ENCODE measurements at regions not wholly inside any gene's neighbourhood (a gene's known extent, or its start where the extent isn't known, plus 50 kb on each side); places are given as distances from the start of the nearest gene placed in this dataset.
A peak's percentile ranks its signal among the peaks of the same experiment; 100 is the strongest.
"Not testable (repeated sequence)": the region's sequence is repeated elsewhere in the genome, so short reads cannot be mapped to it uniquely, and the experiment has no call there.

DNA sequence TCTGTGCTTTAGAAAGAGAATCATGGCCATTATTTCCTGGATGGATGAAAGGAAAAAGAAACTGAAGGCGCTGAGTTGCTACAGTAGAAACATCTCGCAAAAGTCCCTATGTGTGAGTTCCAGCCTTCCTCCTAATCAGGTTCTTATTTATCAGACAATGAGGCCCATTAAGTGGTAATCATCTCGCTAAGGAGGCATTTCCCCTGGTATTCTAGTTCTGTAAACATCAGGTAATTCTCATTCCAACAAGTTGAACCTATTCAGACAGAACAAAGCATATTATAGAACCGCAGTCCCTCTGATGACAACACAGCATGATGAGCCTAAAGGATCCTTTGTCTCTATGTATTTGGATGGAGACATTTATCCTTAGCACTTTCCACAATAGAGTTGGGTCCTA is 205.7 kb upstream of the MAOA start:
- Mint-ChIP-seq H3K9me3 (peaks cover 7 to 34% (median 11%) of the 10 kb centered on the region in 6 donors), H3K4me3 (no peak overlapping the region), H3K4me1 (no peaks in the 10 kb centered on the region), H3K27me3 (ENCODE audit: low read depth in 3 of 3) (peaks cover 0 to 6% (median 2%) of the 10 kb centered on the region in 3 donors), H3K36me3 (peaks cover 0 to 6% (median 0%) of the 10 kb centered on the region in 3 donors), H3K27ac (no peak overlapping the region)
- no peak for DNase-seq

DNA sequence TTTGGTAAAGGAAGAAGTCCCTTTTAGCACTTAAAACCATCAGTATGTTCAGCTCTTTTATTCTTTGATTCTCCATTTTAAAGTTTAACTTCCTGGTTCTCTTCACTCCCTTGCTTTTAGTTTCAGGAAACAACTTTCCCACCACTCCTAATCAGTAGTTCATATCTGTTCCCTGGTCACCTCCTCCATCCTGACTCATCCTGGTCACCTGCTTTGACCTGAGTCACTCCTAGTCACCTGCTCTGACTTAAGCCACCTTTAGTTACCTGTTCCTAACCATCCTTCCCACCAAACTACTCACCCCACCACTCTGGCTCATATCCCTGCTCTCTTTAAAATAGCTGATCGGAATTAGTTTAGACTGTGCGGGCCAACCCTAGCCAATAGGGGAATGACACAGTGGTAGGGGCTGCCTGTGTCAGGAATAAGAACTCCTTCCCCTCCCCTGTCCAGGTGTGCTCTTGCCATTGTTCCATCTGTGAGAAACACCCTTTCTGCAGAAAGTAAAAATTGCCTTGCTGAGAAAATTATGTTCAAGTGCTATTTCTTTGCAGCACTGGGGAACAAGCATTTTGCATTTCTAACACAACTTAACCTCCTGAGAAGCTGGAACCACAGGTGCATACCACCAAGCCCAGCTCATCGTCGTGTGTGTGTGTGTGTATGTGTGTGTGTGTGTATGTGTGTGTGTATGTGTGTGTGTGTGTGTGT is 204.0 kb upstream of the MAOA start:
- Mint-ChIP-seq H3K27me3 (ENCODE audit: low read depth in 3 of 3) (peaks cover 2 to 16% (median 4%) of the 10 kb centered on the region in 3 donors), H3K9me3 (peaks cover 6 to 30% (median 10%) of the 10 kb centered on the region in 6 donors), H3K4me3 (peak overlapping the region in 1 of 5 donors; percentile 20)
- H3K27ac Mint-ChIP-seq, H3K36me3 Mint-ChIP-seq, DNase-seq, H3K4me1 Mint-ChIP-seq: not testable (repeated sequence)

DNA sequence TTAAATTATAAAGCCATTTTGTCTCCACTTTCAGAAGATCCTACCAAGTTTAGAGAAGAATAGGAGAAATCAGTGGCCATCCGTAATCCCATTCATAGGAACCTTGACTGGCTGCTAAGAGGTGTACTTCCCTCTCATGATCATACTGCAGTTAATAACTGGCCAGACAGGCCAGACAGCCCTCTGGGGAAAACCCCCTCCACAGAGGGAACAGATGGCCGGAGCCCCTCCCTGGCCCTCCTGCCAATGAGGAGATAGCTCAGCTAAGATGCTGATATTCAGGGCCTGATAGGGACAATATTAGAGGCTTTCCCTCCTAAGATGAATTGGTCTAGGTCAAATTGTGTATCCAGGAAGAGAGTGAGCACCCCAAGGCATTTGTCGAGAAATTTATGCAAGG is 200.0 kb upstream of the MAOA start:
- Mint-ChIP-seq H3K9me3 (peaks cover 3 to 16% (median 8%) of the 10 kb centered on the region in 6 donors), H3K4me3 (no peak overlapping the region), H3K27ac (no peak overlapping the region), H3K4me1 (no peaks in the 10 kb centered on the region), H3K36me3 (peaks cover 0 to 6% (median 0%) of the 10 kb centered on the region in 3 donors), H3K27me3 (ENCODE audit: low read depth in 3 of 3) (peaks cover 3 to 23% (median 4%) of the 10 kb centered on the region in 3 donors)
- DNase-seq = no peak

DNA sequence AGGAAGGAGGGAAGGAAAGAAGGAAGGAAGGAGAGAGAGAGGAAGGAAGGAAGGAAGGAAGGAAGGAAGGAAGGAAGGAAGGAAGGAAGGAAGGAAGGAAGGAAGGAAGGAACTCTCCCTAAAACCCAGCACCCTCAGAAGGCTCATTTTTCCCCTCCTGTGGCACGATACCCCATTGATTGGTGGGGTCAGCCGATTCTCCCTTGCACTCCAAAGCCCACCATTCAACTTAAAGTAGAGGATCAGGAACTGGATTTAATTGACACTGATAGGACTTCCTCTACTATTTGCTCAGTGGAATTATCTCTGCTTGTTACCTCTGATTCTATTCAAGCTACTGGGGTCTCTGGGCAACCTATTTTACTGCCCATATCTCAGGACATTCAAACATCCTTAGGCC is 199.2 kb upstream of the MAOA start:
- no peak overlapping the region for H3K27ac Mint-ChIP-seq
- H3K9me3 Mint-ChIP-seq = peaks cover 1 to 9% (median 6%) of the 10 kb centered on the region in 6 donors
- H3K4me3 Mint-ChIP-seq = no peak overlapping the region
- H3K27me3 Mint-ChIP-seq (ENCODE audit: low read depth in 3 of 3) = peaks cover 3 to 25% (median 4%) of the 10 kb centered on the region in 3 donors
- DNase-seq = no peak
- no peaks in the 10 kb centered on the region for H3K4me1 Mint-ChIP-seq
- peaks cover 0 to 4% (median 0%) of the 10 kb centered on the region in 3 donors for H3K36me3 Mint-ChIP-seq

DNA sequence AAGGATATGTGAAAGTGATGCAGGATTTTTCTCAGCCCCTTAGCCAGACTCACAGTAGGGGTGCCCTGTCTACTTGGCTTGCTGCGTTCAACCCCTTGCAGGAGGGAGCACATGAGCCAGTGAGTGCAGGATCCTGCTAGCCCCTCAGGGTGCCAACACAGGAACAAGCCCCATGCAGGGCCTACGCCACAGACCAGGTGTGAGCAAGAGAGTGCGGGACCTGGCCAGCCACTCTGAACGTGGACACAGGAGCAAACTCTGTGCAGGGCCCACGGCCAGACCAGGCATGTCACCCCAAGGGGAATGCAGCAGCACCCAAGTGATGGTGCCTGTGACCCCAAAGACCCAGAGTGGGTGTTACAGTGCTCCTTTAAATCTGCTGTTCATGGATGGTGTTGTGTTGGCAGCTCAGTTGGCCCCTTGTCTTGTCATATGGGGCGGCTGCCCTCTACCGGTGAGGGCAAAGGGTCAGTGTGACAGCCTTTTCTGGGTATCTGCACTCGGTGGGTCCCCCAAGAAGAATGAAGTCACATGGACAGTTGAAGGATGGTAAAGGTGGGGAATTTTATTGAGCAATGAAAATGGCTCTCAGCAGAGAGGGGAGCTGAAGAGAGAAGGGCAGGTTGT is 188.4 kb upstream of the MAOA start:
- Mint-ChIP-seq H3K9me3 (no peaks in the 10 kb centered on the region), H3K27me3 (ENCODE audit: low read depth in 3 of 3) (peaks cover 0 to 6% (median 6%) of the 10 kb centered on the region in 3 donors), H3K36me3 (no peaks in the 10 kb centered on the region), H3K27ac (no peak overlapping the region), H3K4me1 (no peaks in the 10 kb centered on the region), H3K4me3 (no peak overlapping the region)
- no peak for DNase-seq

DNA sequence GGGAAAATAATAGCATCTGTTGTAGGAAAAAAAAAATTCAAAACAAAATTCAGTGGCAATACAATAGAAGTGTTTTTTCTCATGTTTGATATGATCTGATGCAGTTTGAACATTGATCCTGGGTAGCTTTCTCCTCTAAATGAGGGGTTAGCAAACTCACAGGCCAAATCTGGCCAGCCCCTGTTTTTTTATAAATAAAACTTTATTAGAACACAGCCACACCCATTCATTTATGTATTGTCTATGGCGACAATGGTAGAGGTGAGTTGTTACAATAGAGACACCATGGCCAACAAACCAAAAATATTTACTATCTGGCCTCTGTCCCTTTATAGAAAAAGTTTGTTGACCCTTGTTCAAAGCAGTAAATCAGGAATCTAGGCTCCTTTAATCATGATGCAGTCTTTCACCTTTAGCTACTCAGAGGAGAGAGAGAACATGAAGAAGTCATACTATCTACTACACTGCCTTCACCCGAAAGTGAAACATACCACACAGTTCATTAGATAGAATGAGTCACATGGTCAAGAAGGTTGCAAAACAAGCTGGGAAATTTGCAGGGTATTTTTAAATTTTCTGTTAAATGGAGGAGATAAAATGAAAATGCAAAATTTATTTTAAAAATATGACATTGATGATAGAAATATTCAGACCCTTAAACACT is 186.6 kb upstream of the MAOA start:
- Mint-ChIP-seq H3K27me3 (ENCODE audit: low read depth in 3 of 3) (peaks cover 0 to 6% (median 6%) of the 10 kb centered on the region in 3 donors), H3K9me3 (no peaks in the 10 kb centered on the region), H3K4me3 (no peak overlapping the region), H3K4me1 (no peaks in the 10 kb centered on the region), H3K36me3 (no peaks in the 10 kb centered on the region), H3K27ac (no peak overlapping the region)
- no peak for DNase-seq

DNA sequence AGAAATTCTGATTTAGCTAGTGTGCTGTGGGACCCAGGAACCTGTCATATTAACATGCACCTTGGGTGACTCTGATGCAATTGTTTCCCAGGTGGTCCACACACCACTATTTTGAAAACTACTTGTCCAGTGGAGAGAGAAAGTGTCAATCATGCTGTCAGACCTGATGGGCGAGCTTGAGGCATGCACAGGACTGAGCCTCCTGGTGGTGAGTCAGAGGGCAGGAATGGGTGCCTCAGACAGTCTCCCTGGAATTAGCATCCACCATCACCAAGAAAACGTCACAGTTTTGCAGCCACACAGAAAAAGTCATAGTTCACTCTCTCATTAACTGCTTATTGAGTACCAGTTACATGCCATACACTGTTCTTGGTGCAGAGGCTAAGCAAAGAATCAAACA is 181.8 kb upstream of the MAOA start:
- H3K36me3 Mint-ChIP-seq = no peaks in the 10 kb centered on the region
- no peak for DNase-seq
- peaks cover 0 to 8% (median 2%) of the 10 kb centered on the region in 3 donors for H3K27me3 Mint-ChIP-seq (ENCODE audit: low read depth in 3 of 3)
- no peak overlapping the region for H3K27ac Mint-ChIP-seq
- H3K4me3 Mint-ChIP-seq = no peak overlapping the region
- no peaks in the 10 kb centered on the region for H3K9me3 Mint-ChIP-seq
- H3K4me1 Mint-ChIP-seq = no peaks in the 10 kb centered on the region

DNA sequence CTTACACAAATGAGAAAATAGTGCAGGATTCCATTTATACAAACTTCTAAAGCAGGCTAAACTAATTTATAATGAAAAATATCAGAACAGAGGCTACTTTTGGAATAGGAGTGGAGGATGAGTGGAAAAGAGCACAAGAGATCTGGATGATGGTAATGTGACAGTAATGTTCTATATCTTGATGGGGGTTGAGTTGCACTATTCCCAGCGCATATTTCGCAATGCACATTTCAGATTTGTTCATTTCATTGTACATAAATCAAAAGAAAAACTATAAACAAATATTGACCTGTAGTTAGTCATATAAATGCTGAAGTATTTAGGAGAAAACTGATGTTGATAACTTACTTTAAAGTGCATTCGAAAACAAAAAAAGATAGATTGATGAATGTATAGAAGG is 177.0 kb upstream of the MAOA start:
- Mint-ChIP-seq H3K4me3 (no peak overlapping the region), H3K9me3 (peaks cover 0 to 2% (median 0%) of the 10 kb centered on the region in 6 donors), H3K36me3 (no peaks in the 10 kb centered on the region), H3K27me3 (ENCODE audit: low read depth in 3 of 3) (peaks cover 2 to 3% (median 2%) of the 10 kb centered on the region in 3 donors), H3K27ac (no peak overlapping the region), H3K4me1 (no peaks in the 10 kb centered on the region)
- no peak for DNase-seq

DNA sequence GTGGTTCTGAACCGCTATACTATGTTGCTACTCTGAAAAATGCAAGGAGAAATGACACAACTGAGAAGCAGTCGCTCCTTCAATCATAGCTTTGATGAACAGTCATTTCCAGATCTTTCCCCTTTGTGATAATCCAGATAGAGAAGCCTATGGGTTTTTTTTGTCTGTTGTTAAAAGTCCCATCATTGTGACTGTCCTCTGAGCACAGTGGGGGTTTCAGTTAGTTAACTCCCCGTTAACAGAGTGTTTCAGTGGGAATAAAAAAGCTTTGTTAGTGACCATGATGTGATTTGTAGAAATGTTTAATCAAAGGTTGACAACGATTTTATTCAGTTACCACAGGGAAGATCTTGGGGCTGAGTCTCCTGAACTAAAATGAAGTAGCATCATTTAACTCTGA is 176.2 kb upstream of the MAOA start:
- peaks cover 0 to 2% (median 0%) of the 10 kb centered on the region in 6 donors for H3K9me3 Mint-ChIP-seq
- H3K4me1 Mint-ChIP-seq = no peaks in the 10 kb centered on the region
- H3K27ac Mint-ChIP-seq = no peak overlapping the region
- no peak for DNase-seq
- H3K36me3 Mint-ChIP-seq = no peaks in the 10 kb centered on the region
- no peak overlapping the region for H3K4me3 Mint-ChIP-seq
- H3K27me3 Mint-ChIP-seq (ENCODE audit: low read depth in 3 of 3) = peaks cover 2 to 3% (median 2%) of the 10 kb centered on the region in 3 donors

DNA sequence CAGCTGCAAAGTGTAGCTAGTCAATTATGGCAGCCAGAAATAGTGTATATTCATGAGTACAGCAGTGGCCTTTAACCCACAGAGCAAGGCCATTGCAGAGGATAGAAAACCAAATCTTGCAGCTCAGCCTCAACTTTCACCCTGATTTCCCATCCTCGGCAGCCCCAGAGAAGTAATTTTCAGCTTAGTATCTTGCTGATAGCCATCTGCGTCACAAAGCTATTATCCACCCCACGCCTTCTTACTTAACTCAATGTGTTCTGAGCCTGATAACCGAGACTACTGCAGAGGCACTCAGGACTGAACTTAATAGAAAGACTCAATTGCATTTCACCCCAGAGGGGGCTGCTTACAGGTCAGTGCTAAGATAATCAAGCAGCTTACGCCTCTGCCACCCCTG is 174.5 kb upstream of the MAOA start:
- no peaks in the 10 kb centered on the region for H3K4me1 Mint-ChIP-seq
- no peak overlapping the region for H3K27ac Mint-ChIP-seq
- H3K27me3 Mint-ChIP-seq (ENCODE audit: low read depth in 3 of 3) = peaks cover 2 to 3% (median 2%) of the 10 kb centered on the region in 3 donors
- H3K9me3 Mint-ChIP-seq = peaks cover 0 to 2% (median 0%) of the 10 kb centered on the region in 6 donors
- no peaks in the 10 kb centered on the region for H3K36me3 Mint-ChIP-seq
- H3K4me3 Mint-ChIP-seq = no peak overlapping the region
- no peak for DNase-seq

DNA sequence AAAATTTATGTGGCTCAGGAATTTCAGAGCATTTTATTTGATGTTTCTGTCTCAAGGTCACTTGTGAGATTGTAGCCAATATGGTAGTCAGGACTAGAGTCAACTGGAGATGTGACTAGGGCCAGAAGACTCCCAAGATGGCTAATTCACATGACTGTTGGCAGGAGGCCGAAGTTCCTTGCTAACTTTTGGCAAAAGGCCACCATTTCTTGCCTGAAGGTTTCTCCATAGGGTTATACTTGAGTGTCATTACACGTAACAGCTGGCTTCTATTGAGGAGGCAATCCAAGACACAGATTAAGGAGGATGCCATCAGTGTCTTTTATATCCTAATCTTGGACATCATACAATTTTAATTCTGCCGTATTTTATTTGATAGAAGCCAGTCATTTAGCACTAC is 162.3 kb upstream of the MAOA start:
- no peak for DNase-seq
- peaks cover 0 to 18% (median 3%) of the 10 kb centered on the region in 3 donors for H3K27me3 Mint-ChIP-seq (ENCODE audit: low read depth in 3 of 3)
- no peak overlapping the region for H3K27ac Mint-ChIP-seq
- no peaks in the 10 kb centered on the region for H3K4me1 Mint-ChIP-seq
- peaks cover 0 to 4% (median 0%) of the 10 kb centered on the region in 6 donors for H3K9me3 Mint-ChIP-seq
- H3K36me3 Mint-ChIP-seq = no peaks in the 10 kb centered on the region
- no peak overlapping the region for H3K4me3 Mint-ChIP-seq

DNA sequence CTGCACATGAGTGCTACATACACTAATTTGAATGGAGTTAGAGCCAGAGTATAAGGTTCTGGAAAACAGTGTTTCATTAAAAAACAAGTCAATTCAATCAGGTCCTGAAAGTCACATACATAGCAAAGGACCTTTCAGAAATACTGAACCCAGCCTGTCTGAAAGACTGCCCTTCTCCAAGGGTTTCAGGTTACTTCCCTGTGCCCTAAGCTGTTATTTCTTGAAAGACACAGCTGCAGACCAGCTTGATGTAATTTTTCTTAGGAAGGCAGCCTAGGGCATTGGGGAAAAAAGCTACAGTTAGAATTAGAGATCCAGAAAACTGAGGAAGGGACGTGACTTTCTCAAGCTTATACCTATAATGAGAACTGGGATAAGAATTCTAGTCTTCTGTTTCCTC is 155.9 kb upstream of the MAOA start:
- peaks cover 4 to 8% (median 5%) of the 10 kb centered on the region in 3 donors for H3K27me3 Mint-ChIP-seq (ENCODE audit: low read depth in 3 of 3)

DNA sequence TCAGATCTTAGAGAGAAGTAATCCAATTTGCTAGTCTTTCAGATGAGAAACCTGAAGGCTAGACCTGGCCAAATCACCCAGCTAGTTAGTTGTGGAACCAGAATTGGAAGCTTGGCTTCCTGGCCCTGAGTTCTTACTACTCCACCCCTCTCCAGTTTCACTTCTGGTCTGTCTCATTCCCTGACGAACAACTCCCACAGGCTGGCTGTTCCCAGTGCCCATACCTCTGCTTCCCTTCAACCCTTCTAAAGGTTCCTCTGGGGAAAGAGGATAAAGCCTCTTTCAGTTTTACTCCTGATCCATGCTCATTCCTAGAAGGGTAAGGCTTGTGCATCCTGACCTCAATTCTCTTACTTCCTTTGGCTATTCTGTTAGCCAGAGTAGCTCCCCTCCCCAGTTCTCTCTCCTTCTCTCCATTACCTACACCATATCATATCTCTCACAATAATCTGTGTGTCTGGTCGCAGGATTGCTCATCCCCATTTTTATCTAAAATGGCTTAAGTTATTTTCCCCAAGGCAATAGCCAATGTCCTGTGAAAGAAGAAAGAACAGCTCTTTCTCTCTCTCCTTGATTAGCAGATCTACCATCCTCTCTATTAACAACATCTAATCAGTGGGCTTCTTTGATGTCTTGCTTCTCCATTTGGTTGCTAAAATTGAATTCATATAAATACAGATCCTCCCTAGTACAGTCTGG is 155.0 kb upstream of the MAOA start:
- DNase-seq = no peak
- Mint-ChIP-seq H3K27ac (no peak overlapping the region), H3K9me3 (no peaks in the 10 kb centered on the region), H3K4me1 (no peaks in the 10 kb centered on the region), H3K36me3 (no peaks in the 10 kb centered on the region), H3K4me3 (no peak overlapping the region), H3K27me3 (ENCODE audit: low read depth in 3 of 3) (peaks cover 3 to 5% (median 4%) of the 10 kb centered on the region in 3 donors)

More for the DNA sequence above, 155.9 kb upstream of the MAOA start:
- no peaks in the 10 kb centered on the region for H3K4me1 Mint-ChIP-seq
- no peak for DNase-seq
- no peak overlapping the region for H3K4me3 Mint-ChIP-seq
- H3K27ac Mint-ChIP-seq = no peak overlapping the region
- H3K9me3 Mint-ChIP-seq = no peaks in the 10 kb centered on the region
- no peaks in the 10 kb centered on the region for H3K36me3 Mint-ChIP-seq

DNA sequence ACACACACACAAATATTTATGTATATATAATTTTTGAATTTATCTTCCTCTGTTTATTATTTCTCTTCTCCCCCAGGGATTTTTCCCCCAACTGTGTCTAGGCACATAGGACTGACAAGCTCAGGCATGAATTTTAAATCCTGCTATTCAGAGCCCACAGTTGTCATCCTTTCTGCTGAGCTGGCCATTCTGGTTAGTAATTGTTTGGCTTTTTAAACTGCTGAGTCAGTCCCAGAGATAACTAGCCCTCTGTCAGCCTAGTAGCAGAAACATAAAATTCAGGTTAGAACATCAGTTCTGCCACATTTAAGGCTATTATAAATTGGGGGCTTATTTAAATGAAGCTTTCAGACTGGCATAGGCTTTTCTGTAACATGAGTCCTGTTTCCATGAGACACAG is 151.7 kb upstream of the MAOA start:
- H3K27me3 Mint-ChIP-seq (ENCODE audit: low read depth in 3 of 3) = peaks cover 0 to 6% (median 3%) of the 10 kb centered on the region in 3 donors
- no peaks in the 10 kb centered on the region for H3K36me3 Mint-ChIP-seq
- H3K4me3 Mint-ChIP-seq = no peak overlapping the region
- DNase-seq = no peak
- H3K4me1 Mint-ChIP-seq = no peaks in the 10 kb centered on the region
- H3K27ac Mint-ChIP-seq = no peak overlapping the region
- no peaks in the 10 kb centered on the region for H3K9me3 Mint-ChIP-seq

Data from immature natural killer cell (primary cell).